ENCODE measurements at regions not wholly inside any gene's neighbourhood (a gene's known extent, or its start where the extent isn't known, plus 50 kb on each side); places are given as distances from the start of the nearest gene placed in this dataset.

GRCh38 chr4:133741766-133742165 is 459.8 kb downstream of the PABPC4L start:
- Histone ChIP-seq H2AK9ac (replicated peaks; ENCODE audit: low read depth, low read length, poor library complexity) (no peak overlapping the region), H3K9me3 (ENCODE audit: control insufficient read depth, insufficient read depth, low read length) (no peaks in the 10 kb centered on the region), H3K4ac (ENCODE audit: low read depth, low read length) (no peak overlapping the region), H2BK5ac (ENCODE audit: low read depth, low read length, poor library complexity, severe bottlenecking) (no peak overlapping the region), H2BK120ac (ENCODE audit: low read depth, low read length) (no peak overlapping the region), H3K4me1 (ENCODE audit: control insufficient read depth, insufficient read depth, low read length) (no peaks in the 10 kb centered on the region), H3K79me1 (ENCODE audit: low read depth in 1 of 2, low read length in 2 of 2) (no peaks in the 10 kb centered on the region), H2BK20ac (ENCODE audit: low read depth, low read length) (no peak overlapping the region), H3K18ac (ENCODE audit: low read depth, low read length) (no peak overlapping the region), H3K27ac (ENCODE audit: insufficient read depth, low read length) (no peak overlapping the region), H3K4me2 (ENCODE audit: low read depth, low read length) (no peak overlapping the region), H2AK5ac (ENCODE audit: low read depth, low read length) (no peak overlapping the region), H4K8ac (ENCODE audit: low read depth in 2 of 2, low read length in 2 of 2) (no peak overlapping the region), H4K20me1 (ENCODE audit: insufficient read depth, low read length) (no peaks in the 10 kb centered on the region), H2AFZ (replicated peaks; ENCODE audit: low read length, poor library complexity) (no peak overlapping the region), H3K36me3 (ENCODE audit: control insufficient read depth, insufficient read depth, low read length) (no peaks in the 10 kb centered on the region), H3K27me3 (ENCODE audit: control insufficient read depth, insufficient read depth, low read length) (no peaks in the 10 kb centered on the region), H3K9me1 (ENCODE audit: insufficient read depth, low read length) (no peaks in the 10 kb centered on the region), H3K9ac (ENCODE audit: low read depth, low read length) (no peak overlapping the region), H3K23ac (ENCODE audit: low read depth, low read length) (no peak overlapping the region), H3K14ac (replicated peaks; ENCODE audit: low read depth, low read length) (no peak overlapping the region), H2BK15ac (ENCODE audit: low read depth, low read length) (no peak overlapping the region), H3K4me3 (ENCODE audit: insufficient read depth, low read depth, low read length) (no peak overlapping the region), H4K5ac (ENCODE audit: low read depth, low read length) (no peak overlapping the region), H4K91ac (ENCODE audit: insufficient read depth, low read depth, low read length) (no peak overlapping the region), H3K56ac (ENCODE audit: extremely low read depth, insufficient read depth, low read length) (no peak overlapping the region)
- WGBS, 2 experiments (ENCODE audit: extremely low coverage in 2 of 2, insufficient read length in 1 of 2), result no CpG with 5 or more reads among the region's 3 CpGs
- intact Hi-C loops (cut with micrococcal nuclease), result no loop called here
- no peak for TF ChIP-seq CEBPB (IDR thresholded peaks at IDR 0.05; ENCODE audit: low read depth, low read length)
- TF ChIP-seq, protein P1, sequence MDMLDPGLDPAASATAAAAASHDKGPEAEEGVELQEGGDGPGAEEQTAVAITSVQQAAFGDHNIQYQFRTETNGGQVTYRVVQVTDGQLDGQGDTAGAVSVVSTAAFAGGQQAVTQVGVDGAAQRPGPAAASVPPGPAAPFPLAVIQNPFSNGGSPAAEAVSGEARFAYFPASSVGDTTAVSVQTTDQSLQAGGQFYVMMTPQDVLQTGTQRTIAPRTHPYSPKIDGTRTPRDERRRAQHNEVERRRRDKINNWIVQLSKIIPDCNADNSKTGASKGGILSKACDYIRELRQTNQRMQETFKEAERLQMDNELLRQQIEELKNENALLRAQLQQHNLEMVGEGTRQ (IDR thresholded peaks at IDR 0.05; ENCODE audit: low read depth, low read length), result no peak
- TF ChIP-seq MAZ (IDR thresholded peaks at IDR 0.05; ENCODE audit: borderline replicate concordance, low read depth, low read length), result no peak
- no peak for TF ChIP-seq BHLHE40 (IDR thresholded peaks at IDR 0.05; ENCODE audit: low read depth, low read length)
- no peak for TF ChIP-seq RFX5 (IDR thresholded peaks at IDR 0.05; ENCODE audit: low read depth, low read length)
- TF ChIP-seq, protein P2, sequence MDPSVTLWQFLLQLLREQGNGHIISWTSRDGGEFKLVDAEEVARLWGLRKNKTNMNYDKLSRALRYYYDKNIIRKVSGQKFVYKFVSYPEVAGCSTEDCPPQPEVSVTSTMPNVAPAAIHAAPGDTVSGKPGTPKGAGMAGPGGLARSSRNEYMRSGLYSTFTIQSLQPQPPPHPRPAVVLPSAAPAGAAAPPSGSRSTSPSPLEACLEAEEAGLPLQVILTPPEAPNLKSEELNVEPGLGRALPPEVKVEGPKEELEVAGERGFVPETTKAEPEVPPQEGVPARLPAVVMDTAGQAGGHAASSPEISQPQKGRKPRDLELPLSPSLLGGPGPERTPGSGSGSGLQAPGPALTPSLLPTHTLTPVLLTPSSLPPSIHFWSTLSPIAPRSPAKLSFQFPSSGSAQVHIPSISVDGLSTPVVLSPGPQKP (IDR thresholded peaks at IDR 0.05; ENCODE audit: borderline replicate concordance, low read depth, low read length), result no peak
- no peak for TF ChIP-seq POLR2A (IDR thresholded peaks at IDR 0.05; ENCODE audit: low read depth, low read length)
- TF ChIP-seq FOS (IDR thresholded peaks at IDR 0.05; ENCODE audit: low read depth, low read length), result no peak
- no peak for TF ChIP-seq MAFK (IDR thresholded peaks at IDR 0.05; ENCODE audit: low read depth, low read length)
- no peak for TF ChIP-seq SMC3 (IDR thresholded peaks at IDR 0.05; ENCODE audit: low read depth, low read length)
- TF ChIP-seq CHD1 (IDR thresholded peaks at IDR 0.05; ENCODE audit: low read depth, low read length), result no peak
- TF ChIP-seq MXI1 (IDR thresholded peaks at IDR 0.05; ENCODE audit: borderline replicate concordance, low read depth, low read length), result no peak
- no peak for TF ChIP-seq RCOR1 (IDR thresholded peaks at IDR 0.05; ENCODE audit: insufficient replicate concordance, low read length)
- TF ChIP-seq NFE2L2 (IDR thresholded peaks at IDR 0.05; ENCODE audit: low read depth, low read length), result no peak
- TF ChIP-seq, protein P3, sequence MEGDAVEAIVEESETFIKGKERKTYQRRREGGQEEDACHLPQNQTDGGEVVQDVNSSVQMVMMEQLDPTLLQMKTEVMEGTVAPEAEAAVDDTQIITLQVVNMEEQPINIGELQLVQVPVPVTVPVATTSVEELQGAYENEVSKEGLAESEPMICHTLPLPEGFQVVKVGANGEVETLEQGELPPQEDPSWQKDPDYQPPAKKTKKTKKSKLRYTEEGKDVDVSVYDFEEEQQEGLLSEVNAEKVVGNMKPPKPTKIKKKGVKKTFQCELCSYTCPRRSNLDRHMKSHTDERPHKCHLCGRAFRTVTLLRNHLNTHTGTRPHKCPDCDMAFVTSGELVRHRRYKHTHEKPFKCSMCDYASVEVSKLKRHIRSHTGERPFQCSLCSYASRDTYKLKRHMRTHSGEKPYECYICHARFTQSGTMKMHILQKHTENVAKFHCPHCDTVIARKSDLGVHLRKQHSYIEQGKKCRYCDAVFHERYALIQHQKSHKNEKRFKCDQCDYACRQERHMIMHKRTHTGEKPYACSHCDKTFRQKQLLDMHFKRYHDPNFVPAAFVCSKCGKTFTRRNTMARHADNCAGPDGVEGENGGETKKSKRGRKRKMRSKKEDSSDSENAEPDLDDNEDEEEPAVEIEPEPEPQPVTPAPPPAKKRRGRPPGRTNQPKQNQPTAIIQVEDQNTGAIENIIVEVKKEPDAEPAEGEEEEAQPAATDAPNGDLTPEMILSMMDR (conservative IDR thresholded peaks at IDR 0.05; ENCODE audit: low read depth, low read length), result no peak
- no peak for ATAC-seq (ENCODE audit: low read depth)
- CTCF ChIA-PET, result no interaction called here
- no peak for DNase-seq
- in situ Hi-C loops (cut with MboI; ENCODE audit: low sequenced_read_pairs), result no loop called here
- POLR2A ChIA-PET (ENCODE audit: unreplicated experiment), result no interaction called here
- no TSS peak for BruUV-seq (replicated peaks)
- dilution Hi-C loops (cut with HindIII; ENCODE audit: low sequenced_read_pairs, unreplicated experiment), result no loop called here

All from IMR-90 (cell line).